RWPE1 (cell line): ENCODE measurements at regions not wholly inside any gene's neighbourhood (a gene's known extent, or its start where the extent isn't known, plus 50 kb on each side); places are given as distances from the start of the nearest gene placed in this dataset.

Source experiments
- CTCF ChIA-PET: fragments of 350-600 bp; sonication (Branson Sonifier 250); formaldehyde crosslinking; extraction: SDS; loops from one replicate; lab custom pipeline; 2021; lab: Yijun Ruan, JAX
- POLR2A ChIA-PET: fragments of 400-600 bp; formaldehyde crosslinking; extraction: SDS; loops from one replicate; lab custom pipeline; 2020; ENCODE audit warnings: antibody characterized with exemption; ENCODE audit not compliant: low non-redundant PET; lab: Yijun Ruan, JAX
- DNase-seq: peaks from one replicate; pipeline ENCODE4 v3.0.0; 2012; ENCODE audit warnings: low spot score
- H3K27ac ChIP-seq: fragments of 450-650 bp; 2 replicates; pipeline ENCODE4 v1.5.1; 2017
- TF ChIP-seq, protein P1 (sequence below): fragments of 450-650 bp; conservative IDR thresholded peaks from 2 replicates; pipeline ENCODE4 v1.5.1; 2017; ENCODE audit warnings: low read depth, mild to moderate bottlenecking

DNA sequence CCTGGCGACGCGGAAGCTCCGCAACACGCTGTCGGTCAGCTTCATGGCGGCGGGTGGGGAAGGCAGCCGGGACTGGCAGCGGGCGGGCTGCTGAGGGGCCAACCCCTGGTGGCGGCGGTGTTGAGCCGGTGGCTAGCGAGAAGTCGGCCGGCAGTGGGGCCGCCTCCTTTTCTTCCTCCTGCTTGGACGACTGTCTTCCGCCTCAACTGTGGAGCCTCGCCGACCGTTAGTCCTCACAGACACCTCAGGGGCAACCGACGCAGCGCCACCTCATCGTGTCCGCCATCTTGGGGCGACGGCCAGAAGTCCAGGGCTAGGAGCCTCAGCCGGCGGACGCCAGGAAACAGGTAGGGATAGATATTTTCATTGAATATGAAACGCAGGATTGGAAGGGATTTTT lies 875.1 kb downstream of the NSUN3 start:
- ChIA-PET CTCF (no interaction called here), POLR2A (no interaction called here)
- TF ChIP-seq, protein P1, sequence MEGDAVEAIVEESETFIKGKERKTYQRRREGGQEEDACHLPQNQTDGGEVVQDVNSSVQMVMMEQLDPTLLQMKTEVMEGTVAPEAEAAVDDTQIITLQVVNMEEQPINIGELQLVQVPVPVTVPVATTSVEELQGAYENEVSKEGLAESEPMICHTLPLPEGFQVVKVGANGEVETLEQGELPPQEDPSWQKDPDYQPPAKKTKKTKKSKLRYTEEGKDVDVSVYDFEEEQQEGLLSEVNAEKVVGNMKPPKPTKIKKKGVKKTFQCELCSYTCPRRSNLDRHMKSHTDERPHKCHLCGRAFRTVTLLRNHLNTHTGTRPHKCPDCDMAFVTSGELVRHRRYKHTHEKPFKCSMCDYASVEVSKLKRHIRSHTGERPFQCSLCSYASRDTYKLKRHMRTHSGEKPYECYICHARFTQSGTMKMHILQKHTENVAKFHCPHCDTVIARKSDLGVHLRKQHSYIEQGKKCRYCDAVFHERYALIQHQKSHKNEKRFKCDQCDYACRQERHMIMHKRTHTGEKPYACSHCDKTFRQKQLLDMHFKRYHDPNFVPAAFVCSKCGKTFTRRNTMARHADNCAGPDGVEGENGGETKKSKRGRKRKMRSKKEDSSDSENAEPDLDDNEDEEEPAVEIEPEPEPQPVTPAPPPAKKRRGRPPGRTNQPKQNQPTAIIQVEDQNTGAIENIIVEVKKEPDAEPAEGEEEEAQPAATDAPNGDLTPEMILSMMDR, result no peak
- H3K27ac ChIP-seq, result no peak overlapping the region
- DNase-seq, result no peak

DNA sequence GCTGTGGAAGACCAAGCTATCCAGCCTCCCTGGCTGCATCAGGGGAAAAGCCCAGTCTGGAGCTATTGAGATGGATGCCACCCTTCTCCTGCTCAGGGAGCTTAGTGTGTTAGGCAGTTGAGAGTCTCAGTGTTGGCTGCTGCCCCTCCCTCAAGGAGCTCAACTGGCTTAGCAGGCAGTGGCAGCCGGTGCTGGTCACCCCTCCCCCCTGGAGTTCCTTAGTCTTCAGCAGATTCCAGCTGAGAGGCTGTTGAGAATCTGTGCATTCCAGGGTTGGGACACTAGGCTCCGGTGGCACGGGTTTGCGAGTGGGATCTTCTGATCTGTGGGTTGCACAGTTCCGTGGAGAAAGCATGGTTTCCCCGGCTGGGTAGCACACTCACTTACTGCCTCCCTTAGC lies 883.8 kb downstream of the NSUN3 start:
- ChIA-PET POLR2A (no interaction called here), CTCF (no interaction called here)
- no peak for DNase-seq
- no peak overlapping the region for H3K27ac ChIP-seq
- TF ChIP-seq, protein P1, result no peak

DNA sequence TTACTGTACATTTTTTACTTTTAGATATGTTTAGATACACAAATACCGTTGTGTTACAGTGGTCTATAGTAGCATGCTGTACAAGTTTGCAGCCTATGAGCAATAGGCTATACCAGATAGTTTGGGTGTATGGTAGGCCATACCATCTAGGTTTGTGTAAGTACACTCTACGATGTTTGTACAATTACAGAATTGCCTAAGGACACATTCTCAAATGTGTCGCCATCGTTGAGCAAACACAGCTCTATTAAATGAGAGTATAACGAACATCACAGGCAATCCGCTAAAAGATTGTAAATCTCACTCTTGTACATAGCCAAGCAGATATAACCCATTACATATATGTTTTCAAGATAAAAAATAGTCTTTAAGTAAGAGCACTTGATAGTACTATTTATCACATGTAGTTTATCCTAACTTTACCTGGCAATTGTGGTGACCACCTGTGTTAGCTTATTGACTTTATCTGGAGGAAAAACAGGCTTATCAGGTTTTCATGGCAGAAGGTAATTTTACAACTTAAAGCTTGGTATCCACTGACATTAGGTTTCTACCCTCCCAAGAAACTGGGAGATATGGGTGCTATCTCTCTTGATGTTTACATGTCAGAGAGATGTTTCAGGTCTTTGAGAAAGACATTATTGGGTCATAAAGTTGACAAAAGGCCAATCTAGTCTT lies 898.7 kb downstream of the NSUN3 start:
- ChIA-PET CTCF (no interaction called here), POLR2A (no interaction called here)
- TF ChIP-seq, protein P1, result no peak
- DNase-seq, result no peak
- H3K27ac ChIP-seq, result no peak overlapping the region

DNA sequence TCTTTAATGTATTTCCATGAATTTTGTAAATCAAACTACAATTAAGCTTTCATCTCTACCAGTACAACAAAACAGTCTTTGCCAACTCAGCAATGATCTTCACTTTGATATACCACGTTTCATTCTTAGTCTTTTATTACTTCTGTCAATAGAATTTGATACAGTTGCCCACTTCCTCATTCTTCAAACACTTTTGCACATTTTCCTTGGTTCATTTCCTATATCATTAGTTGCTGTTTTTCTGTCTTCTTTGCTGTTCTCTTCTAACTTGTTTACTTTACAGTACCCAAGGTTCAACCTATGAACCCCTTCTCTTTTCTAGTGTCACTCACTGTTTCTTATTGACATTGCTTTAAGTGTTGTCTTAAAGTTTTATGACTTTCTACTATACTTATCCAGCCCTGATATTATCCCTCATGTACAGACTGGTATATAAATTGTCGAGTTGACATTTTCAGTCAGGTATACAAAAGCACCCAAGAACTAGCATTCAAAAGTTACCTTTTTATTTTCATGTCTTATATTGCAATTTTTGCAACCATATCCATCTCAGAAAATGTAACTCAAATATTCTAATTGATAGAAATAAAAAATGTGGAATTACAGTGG lies 903.1 kb downstream of the NSUN3 start:
- no peak for DNase-seq
- no peak overlapping the region for H3K27ac ChIP-seq
- ChIA-PET POLR2A (no interaction called here), CTCF (no interaction called here)
- TF ChIP-seq, protein P1, result no peak

DNA sequence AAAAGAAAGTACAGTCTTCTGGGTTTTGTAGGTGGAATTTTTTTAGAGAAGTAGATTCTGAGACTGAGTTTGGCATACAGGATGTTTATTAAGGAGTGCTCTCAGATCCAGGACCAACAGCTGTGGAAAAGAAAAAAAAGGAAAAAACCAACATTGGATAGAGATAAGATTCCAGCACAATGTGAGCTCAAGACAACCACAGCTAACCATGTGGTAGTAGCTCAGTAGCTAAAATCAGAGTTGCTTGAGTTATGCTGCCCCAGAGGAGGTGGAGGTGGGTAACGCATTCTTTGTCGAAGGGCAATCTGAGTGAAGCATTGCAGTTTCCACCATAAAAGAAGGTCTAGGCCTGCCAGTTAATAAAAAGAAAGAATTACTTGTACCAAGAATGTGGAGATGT lies 904.3 kb downstream of the NSUN3 start:
- ChIA-PET POLR2A (no interaction called here), CTCF (no interaction called here)
- H3K27ac ChIP-seq, result no peak overlapping the region
- no peak for DNase-seq
- TF ChIP-seq, protein P1, result no peak

DNA sequence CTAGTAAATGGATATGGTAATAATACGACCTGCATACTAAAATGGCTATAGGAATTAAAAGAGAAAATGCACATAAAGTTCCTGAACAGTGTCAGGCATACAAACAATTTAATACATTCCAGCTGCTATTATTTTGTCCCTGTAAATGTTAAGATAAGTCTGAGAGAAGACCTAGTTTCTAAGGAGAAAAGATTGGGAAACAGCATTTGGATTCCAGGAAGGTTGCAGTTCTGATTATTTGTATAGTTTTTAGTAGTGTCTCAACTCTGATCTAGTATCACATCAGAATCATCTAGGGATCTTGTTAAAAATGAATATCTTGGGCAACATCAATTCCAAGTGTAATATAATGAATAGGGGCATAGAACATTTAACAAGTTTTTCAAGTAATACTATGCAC lies 905.7 kb downstream of the NSUN3 start:
- TF ChIP-seq, protein P1, result no peak
- CTCF ChIA-PET, result no interaction called here
- DNase-seq, result no peak
- no peak overlapping the region for H3K27ac ChIP-seq
- POLR2A ChIA-PET, result no interaction called here
